Heart left ventricle (tissue), 13 donors: ENCODE measurements at regions not wholly inside any gene's neighbourhood (a gene's known extent, or its start where the extent isn't known, plus 50 kb on each side); places are given as distances from the start of the nearest gene placed in this dataset.

Source experiments
- CTCF ChIP-seq, 12 donors: fragments of 200-600 bp; sonication (generic) in 4 of 12; IDR thresholded peaks; one replicate each; pipeline versions ENCODE4 v1.5.0 to v1.8.0; 2018 to 2022; ENCODE audit warnings: antibody characterized with exemption in 12 of 12, mild to moderate bottlenecking in 5 of 12
- POLR2A ChIP-seq, 2 donors: fragments of 450-650 bp; IDR thresholded peaks; one replicate each; pipeline ENCODE4 v1.6.1; 2017; ENCODE audit warnings: antibody characterized with exemption in 2 of 2, mild to moderate bottlenecking in 2 of 2, moderate library complexity in 2 of 2
- donor health status: ischemic (EF 13 %, LVEDD 7.1; RV severe dilation, severe dysfunction).
- donor health status: DM: no; HTN: yes; CAD: no.
- donor health status: DM: no; HTN: no; CAD: no.
- donor health status: ischemic (EF 25% LVEDD 6.9; RV normal size, moderate dysfunction).
- donor health status: ischemic (EF 25% LVEDD 5.7; RV mildly dilated, moderate dysfunction).
- donor health status: ischemic (EF 35%, LVEDD 5.7; RV mildly dilated, moderate dysfunction).
- donor health status: nonischemic (EF 11% LVEDD 7.7; RV severe dilation, severe dysfunction).
- donor health status: DM: yes; HTN: yes; CAD: no.
- donor health status: PGD.
- donor health status: ischemic (EF 29% LVEDD 5.4; RV normal size, mild dysfunction).
- donor health status: nonischemic (EF 23%, LVEDD 6.1; RV moderate dilation, normal function).

- TF ChIP-seq CTCF (IDR thresholded peaks at IDR 0.05), result no peak
- no peak for TF ChIP-seq POLR2A (IDR thresholded peaks at IDR 0.05)
Observed at GRCh38 chr10:30151581-30152389, 92.4 kb upstream of the JCAD start.
